Mesenteric fat pad (tissue), 1 donor: ENCODE measurements at regions not wholly inside any gene's neighbourhood (a gene's known extent, or its start where the extent isn't known, plus 50 kb on each side); places are given as distances from the start of the nearest gene placed in this dataset.

ENCODE experiments used
- DNase-seq: peaks from one replicate; pipeline ENCODE4 v3.0.0-alpha.2; 2020; ENCODE audit warnings: low spot score
- donor health status: DM: yes; HTN: yes; CAD: no.

GRCh38 chr9:107674721-107675277, 185.2 kb upstream of the KLF4 start:
- no peak for DNase-seq

DNA sequence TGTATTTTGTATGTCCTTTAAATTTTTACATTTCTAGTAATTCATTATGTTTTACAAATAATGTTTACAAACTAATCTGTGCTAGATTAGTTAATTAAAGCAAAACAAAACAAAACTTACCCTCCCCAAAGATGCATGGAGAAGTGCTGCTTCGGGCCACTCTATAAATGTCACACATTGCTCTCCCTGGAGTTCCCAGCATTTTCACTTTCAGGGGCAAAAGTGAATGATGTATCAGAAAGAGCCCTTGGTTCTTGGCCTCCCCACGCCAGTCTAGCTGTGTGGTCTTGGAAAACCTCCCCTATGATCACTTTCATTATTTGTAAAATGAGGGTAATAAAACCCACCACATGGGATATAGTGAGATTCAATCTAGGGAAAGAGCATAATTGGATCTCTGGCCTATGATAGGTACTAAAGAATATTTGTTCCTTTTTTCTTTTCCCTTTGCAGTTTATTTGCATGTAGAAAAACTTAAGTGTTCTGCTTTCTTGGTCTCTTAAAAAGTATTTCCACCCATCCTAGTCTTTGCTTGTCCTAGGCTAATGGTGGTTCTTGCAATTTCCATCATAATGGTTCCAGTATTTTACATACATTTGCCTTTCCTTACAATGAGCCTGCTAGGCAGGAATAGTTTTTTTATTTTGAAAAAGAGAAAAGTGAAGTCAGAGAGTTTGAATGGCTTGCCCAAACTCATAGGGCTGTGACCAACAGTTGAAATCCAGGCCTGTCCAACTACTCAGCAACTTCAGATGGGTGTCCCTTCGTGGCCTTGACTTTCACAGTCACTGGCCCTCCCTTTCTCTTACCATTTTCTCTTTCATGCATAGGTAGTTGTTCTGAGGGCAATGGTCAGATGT, 184.5 kb upstream of the KLF4 start:
- no peak for DNase-seq

- no peak for DNase-seq
Measured at GRCh38 chr9:107671588-107671987, 182.0 kb upstream of the KLF4 start.

- DNase-seq, result no peak
Measured at GRCh38 chr9:107669422-107669821, 179.9 kb upstream of the KLF4 start.

DNA sequence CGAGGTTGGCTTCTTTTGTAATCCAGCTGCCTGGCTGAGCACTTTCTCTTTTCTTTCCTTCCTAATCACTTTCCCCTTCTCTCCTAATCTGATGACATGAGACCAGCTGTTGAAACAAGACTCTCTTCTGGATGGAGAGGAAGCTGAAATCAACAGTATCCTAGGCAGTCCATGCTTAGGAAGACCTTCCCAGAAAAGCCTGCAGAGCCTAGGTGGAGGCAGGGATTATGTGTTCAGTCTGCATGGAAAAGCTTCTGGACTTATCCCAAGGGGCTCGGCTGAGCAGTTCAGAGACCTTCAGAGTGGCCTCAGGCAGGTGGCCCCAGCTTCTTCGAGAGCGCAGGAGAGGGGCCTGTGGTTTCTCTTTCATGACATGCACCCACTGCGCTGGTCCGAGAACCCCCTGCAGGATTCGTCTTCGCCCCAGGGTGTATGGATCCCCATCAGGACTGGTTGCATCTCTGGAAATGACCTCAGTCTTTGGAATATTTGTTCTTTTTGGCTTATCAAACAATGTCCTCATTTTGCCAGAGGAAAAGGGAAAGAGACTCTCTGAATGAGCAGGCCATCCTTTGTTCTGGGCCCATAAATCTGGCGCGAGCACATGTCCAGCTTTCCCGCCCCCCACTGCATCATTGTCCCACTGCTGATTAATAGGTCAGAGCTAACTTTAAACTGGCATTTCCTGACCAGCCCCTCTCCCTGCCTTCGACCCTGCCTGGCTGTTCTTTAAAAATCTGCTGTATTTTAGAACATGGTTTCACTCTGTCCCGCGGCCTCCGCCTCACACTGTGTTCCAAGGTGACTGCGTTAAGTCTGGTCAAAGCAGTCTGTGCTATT, 177.9 kb upstream of the KLF4 start:
- DNase-seq, result no peak

- no peak for DNase-seq
Measured at GRCh38 chr9:107665057-107665456, 175.5 kb upstream of the KLF4 start.

- DNase-seq, result no peak
Measured at GRCh38 chr9:107660976-107661375, 171.4 kb upstream of the KLF4 start.

- DNase-seq, result no peak
Measured at GRCh38 chr9:107653263-107653821, 163.8 kb upstream of the KLF4 start.

DNA sequence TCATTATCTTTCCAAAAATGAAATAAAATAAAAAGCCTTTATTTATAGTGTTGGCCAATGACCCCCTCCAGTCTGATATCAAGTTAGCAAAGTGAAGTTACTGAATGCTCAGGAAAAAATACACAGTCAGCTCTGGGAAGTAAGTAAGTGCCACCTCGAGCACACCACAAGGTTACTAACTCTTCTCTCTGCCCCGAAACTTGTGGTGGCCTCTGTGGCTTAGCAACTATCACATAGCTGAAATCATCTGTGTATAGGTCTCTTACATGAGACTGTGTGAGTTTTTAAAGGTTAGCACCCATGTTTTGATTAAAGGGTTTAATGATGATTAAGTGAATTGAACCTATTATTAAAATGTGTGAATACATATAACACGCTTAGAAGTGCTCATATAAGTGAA, 161.4 kb upstream of the KLF4 start:
- no peak for DNase-seq

DNA sequence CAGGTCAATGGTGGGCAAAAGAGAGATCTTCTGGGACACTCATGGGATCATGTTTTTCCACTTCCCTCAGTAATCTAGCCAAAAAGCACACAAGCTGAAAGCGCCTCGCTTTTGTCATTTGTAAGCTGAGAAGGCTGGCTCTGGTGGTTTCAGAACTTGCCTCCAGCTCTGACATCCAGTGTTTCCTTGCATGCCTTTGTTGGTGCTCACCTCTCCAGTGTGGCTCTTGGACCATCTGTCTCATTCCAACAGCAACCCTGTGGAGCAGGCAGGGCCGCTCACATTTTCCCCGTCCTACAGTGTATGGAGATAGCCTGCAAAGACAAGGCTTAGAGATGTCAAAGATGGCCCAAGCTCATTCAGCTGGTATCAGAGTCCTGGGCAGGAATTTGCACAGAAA, 160.8 kb upstream of the KLF4 start:
- no peak for DNase-seq

- DNase-seq, result no peak
Measured at GRCh38 chr9:107648153-107648715, 158.7 kb upstream of the KLF4 start.

- DNase-seq, result no peak
Measured at GRCh38 chr9:107647611-107648010, 158.0 kb upstream of the KLF4 start.

DNA sequence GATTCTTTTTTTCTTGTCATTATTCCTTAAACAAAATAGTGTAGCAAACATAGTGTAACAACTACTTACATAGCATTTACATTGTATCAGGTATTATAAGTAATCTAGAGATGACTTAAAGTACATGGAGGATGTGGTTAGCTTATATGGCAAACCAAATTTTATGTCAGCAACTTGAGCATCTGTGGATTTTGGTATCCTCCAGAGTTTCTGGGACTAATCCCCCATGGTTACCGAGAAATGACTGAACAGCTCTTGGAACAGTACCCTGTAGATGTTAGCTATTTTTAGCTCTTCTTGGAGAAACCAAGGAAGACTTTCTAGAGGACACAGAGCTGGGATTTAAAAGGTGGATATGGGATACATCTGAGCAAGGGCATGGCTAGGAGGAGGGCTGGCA, 157.6 kb upstream of the KLF4 start:
- DNase-seq, result no peak

- no peak for DNase-seq
Measured at GRCh38 chr9:107645464-107645833, 155.9 kb upstream of the KLF4 start.

DNA sequence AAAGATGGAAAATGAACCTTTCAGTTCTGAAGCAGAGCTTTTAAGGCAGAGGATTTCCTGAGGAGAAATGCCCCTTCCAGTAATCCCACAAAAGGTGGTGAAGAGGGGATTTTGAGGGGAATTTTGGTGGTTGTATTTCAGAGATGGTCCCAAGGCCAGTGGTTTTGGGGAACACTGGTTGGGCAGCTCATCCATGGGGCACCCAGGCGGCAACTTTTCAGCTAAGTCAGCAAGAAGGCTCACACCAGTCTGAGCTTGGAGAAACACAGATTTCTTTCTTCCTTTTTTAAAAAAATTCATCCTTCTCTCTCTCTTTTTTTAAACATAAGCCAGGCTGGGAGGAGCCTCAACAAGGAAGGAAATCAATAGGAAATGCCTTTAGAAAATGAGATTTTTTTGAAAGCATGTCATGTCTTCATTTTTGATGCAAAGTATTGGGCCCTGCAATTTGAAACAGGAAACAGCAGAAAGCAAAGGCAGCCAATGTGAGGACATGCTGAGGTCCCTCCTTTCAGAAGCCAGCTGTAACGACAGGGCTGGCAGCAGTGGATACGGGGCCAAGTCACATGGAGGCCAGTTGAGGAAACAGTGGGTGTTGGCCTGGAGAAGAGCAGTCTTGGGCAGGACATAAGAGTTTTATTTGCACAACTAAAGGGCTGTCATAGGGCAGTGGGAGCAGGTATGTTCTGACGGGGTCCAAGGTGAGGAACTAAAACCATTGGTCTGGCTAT, 155.3 kb upstream of the KLF4 start:
- no peak for DNase-seq

- no peak for DNase-seq
Measured at GRCh38 chr9:107639426-107639825, 149.9 kb upstream of the KLF4 start.

- no peak for DNase-seq
Measured at GRCh38 chr9:107638521-107639310, 149.1 kb upstream of the KLF4 start.

DNA sequence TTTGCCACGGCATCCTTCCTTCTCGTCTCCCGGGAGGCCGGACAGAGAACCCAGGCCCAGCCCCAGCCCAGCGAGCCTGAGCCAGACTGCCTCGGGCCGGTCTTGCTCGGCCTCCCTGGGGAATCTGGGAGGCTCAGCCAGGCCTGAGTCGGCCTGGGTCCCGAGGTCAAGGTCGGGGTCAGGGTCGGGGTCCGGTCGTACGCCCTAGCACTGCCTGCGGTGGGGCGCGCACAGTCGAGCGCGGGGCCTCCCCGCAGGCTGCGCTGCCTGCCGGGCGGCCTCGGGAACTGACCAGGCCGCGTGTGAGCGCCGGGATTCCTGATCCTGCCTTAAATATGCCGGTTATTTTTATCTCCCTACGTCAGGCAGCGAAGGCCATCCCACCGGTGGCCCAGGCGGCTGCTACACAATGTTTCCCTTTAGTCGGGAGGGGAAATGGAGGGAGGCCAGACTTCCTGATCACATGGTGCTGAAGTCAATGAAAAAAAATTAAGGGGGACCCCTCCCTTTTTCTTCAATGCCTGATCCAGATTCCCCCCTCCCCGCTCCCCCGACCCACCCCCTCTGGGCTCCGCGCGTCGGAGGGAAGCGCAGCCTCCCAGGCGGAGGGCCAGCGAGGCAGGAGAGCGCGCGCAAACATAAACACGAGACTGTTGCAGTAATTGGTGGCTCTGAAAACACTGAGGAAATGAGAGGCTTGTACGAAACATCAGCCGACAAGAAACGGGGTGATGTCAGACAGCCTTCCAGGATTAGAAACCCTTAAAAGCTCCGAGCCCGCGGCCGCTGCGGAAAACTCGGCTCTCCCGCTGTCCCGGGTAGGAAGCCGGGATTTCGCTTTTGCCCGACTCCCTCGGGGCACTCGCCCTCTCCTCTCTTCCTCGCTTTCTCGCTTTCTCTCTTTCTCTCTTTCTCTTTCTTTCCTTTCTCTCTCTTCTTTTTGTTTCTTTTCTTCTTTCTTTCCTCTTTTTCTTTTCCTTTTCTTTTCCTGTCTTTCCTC, 148.2 kb upstream of the KLF4 start:
- peak; percentile 93 for DNase-seq
